ENCODE measurements at regions not wholly inside any gene's neighbourhood (a gene's known extent, or its start where the extent isn't known, plus 50 kb on each side); places are given as distances from the start of the nearest gene placed in this dataset.

DNA sequence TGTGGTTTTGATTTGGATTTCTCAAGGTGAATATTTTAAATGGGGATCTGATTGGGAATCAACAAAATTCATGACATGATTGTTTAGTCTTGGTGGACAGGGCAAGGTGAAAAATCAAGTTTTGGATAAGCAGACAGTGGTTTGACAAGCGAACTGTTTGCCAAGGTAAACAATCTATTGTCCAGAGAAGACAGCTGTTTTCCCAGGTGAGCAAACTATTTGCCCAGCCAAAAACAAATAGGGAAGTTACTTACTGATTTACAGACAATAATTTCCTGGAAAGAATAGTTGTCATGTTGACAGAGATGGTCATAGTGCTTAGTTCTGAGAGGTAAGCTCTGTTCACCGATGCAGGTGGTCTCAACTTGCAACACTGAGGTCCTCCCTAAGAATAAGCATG is 94.0 kb upstream of the STEAP1B start:
- intact Hi-C loops (cut with micrococcal nuclease) = no loop called here
- Histone ChIP-seq H3K4me3 (no peak overlapping the region), H3K9me3 (replicated peaks) (no peaks in the 10 kb centered on the region), H3K36me3 (no peaks in the 10 kb centered on the region), H3K4me1 (peaks cover 17% of the 10 kb centered on the region), H3K27me3 (ENCODE audit: low read depth) (no peaks in the 10 kb centered on the region), H3K27ac (replicated peaks) (no peak overlapping the region)
- TF ChIP-seq, protein P1, sequence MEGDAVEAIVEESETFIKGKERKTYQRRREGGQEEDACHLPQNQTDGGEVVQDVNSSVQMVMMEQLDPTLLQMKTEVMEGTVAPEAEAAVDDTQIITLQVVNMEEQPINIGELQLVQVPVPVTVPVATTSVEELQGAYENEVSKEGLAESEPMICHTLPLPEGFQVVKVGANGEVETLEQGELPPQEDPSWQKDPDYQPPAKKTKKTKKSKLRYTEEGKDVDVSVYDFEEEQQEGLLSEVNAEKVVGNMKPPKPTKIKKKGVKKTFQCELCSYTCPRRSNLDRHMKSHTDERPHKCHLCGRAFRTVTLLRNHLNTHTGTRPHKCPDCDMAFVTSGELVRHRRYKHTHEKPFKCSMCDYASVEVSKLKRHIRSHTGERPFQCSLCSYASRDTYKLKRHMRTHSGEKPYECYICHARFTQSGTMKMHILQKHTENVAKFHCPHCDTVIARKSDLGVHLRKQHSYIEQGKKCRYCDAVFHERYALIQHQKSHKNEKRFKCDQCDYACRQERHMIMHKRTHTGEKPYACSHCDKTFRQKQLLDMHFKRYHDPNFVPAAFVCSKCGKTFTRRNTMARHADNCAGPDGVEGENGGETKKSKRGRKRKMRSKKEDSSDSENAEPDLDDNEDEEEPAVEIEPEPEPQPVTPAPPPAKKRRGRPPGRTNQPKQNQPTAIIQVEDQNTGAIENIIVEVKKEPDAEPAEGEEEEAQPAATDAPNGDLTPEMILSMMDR (IDR thresholded peaks at IDR 0.05; ENCODE audit: borderline replicate concordance) = no peak
- DNase-seq = no peak

DNA sequence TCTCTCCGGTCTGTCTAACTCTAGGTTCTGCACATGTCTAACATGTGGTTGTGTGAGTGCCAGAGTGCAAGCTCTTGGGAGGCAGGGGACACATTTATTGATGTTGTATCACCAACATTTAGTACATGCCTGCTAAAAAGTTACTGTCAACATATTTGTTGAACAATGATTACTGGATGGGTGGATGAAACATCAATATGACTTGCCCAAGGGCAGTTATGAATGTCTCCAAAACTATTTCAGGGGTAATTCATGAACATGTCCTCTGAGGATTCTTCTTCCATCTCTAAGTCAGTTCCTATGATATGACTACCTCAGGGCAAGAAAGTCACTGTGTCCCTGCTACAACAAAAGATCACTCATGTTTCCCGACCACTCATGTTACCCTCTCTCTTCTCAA is 91.3 kb upstream of the STEAP1B start:
- H3K4me1 ChIP-seq = peaks cover 42% of the 10 kb centered on the region
- H3K27me3 ChIP-seq (ENCODE audit: low read depth) = no peaks in the 10 kb centered on the region
- no peaks in the 10 kb centered on the region for H3K9me3 ChIP-seq (replicated peaks)
- TF ChIP-seq, protein P1 (IDR thresholded peaks at IDR 0.05; ENCODE audit: borderline replicate concordance) = no peak
- intact Hi-C loops (cut with micrococcal nuclease) = no loop called here
- H3K4me3 ChIP-seq = no peak overlapping the region
- H3K36me3 ChIP-seq = no peaks in the 10 kb centered on the region
- DNase-seq = no peak
- H3K27ac ChIP-seq (replicated peaks) = peak overlapping the region; percentile 79

DNA sequence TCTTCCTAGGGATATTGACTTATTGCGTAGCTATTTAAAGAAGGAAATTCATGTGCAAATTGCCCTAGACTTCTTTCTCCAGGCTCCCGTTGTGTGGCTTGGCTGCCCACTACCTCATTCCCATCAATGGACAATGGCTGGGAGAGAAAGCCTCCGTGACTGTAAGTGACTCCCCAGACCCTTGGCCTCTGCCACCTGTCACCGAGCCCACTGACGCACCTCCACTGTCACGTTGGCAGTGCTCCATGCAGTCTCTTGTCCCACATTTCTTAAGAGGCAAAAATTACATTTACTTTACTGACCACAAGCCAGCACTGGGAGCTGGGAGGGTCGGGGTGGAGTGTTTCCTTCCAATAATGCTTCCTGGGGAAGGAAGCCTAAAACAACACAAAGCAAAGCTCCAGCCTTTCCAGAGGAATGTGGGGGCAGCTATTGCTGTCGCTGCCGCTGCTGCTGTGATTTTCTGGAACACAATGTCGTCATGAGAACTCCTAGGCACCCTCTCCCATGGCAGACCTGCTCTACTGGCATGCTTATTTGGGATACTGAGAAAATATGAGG is 89.7 kb upstream of the STEAP1B start:
- peak overlapping the region; percentile 6 for H3K4me3 ChIP-seq
- peak overlapping the region; percentile 79 for H3K27ac ChIP-seq (replicated peaks)
- intact Hi-C loops (cut with micrococcal nuclease) = no loop called here
- no peaks in the 10 kb centered on the region for H3K36me3 ChIP-seq
- TF ChIP-seq, protein P1 (IDR thresholded peaks at IDR 0.05; ENCODE audit: borderline replicate concordance) = no peak
- DNase-seq = peak; percentile 69
- no peaks in the 10 kb centered on the region for H3K27me3 ChIP-seq (ENCODE audit: low read depth)
- peaks cover 52% of the 10 kb centered on the region for H3K4me1 ChIP-seq
- H3K9me3 ChIP-seq (replicated peaks) = no peaks in the 10 kb centered on the region

DNA sequence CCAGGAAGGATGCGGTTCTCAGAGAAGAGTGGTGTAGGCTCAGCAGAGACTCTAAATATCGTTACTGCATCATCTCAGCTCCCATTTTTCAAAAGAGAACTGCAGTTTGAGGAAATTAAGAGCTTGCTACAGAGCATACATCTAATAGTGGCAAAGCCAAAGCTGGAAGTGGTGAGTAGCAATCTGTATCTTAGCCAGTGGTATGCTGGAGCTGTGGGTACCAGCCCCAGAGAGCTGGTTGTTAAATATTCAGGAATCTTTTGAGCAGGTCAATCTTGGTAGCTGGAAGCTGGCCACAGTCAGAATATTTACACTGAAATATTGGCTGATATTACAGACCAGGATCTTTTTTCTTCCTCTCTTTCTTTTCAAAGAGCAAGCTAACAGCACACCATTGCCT is 88.4 kb upstream of the STEAP1B start:
- no peak for DNase-seq
- H3K4me3 ChIP-seq = no peak overlapping the region
- TF ChIP-seq, protein P1 (IDR thresholded peaks at IDR 0.05; ENCODE audit: borderline replicate concordance) = no peak
- intact Hi-C loops (cut with micrococcal nuclease) = no loop called here
- H3K9me3 ChIP-seq (replicated peaks) = no peaks in the 10 kb centered on the region
- H3K27ac ChIP-seq (replicated peaks) = peak overlapping the region; percentile 79
- no peaks in the 10 kb centered on the region for H3K36me3 ChIP-seq
- no peaks in the 10 kb centered on the region for H3K27me3 ChIP-seq (ENCODE audit: low read depth)
- peaks cover 65% of the 10 kb centered on the region for H3K4me1 ChIP-seq

DNA sequence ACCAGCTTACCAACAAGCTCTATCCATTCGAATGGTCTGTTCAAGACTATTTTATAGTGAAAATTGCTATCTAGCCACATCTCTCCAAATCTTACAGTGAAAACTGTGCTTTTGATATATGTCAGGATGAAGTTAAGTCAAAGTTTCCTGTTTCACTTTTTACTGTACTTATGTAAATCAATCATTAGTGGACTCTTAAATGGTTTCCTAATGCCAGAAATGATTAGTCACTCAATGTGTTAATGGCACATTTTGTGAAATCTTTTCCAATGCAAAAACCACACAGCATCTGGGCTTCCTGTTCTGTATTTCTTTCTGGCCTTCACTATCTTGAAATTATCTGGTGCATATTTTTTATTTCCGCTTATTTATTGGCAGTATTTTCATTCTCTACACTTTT is 87.3 kb upstream of the STEAP1B start:
- Histone ChIP-seq H3K4me1 (peaks cover 73% of the 10 kb centered on the region), H3K27me3 (ENCODE audit: low read depth) (no peaks in the 10 kb centered on the region), H3K9me3 (replicated peaks) (no peaks in the 10 kb centered on the region), H3K4me3 (no peak overlapping the region), H3K36me3 (no peaks in the 10 kb centered on the region), H3K27ac (replicated peaks) (peak overlapping the region; percentile 79)
- intact Hi-C loops (cut with micrococcal nuclease) = no loop called here
- TF ChIP-seq, protein P1 (IDR thresholded peaks at IDR 0.05; ENCODE audit: borderline replicate concordance) = no peak
- DNase-seq = no peak

All from left ventricle myocardium inferior (tissue), 1 donor.